Lower leg skin (tissue), 3 donors: ENCODE measurements at regions not wholly inside any gene's neighbourhood (a gene's known extent, or its start where the extent isn't known, plus 50 kb on each side); places are given as distances from the start of the nearest gene placed in this dataset.

Experiments used
- CTCF ChIP-seq, 3 donors: fragments of 450-650 bp; IDR thresholded peaks; one replicate each; pipeline ENCODE4 v1.5.1; 2016; ENCODE audit warnings: antibody characterized with exemption in 3 of 3, mild to moderate bottlenecking in 3 of 3, moderate library complexity in 2 of 3
- POLR2A ChIP-seq, 2 donors: fragments of 450-650 bp; IDR thresholded peaks; one replicate each; pipeline ENCODE4 v1.6.1; 2016 to 2017; ENCODE audit warnings: antibody characterized with exemption in 2 of 2, mild to moderate bottlenecking in 1 of 2, moderate library complexity in 1 of 2

GRCh38 chr9:135033487-135033886 is 54.0 kb upstream of the OLFM1 start:
- no peak for TF ChIP-seq CTCF (IDR thresholded peaks at IDR 0.05)
- no peak for TF ChIP-seq POLR2A (IDR thresholded peaks at IDR 0.05)
